SK-N-MC (cell line): ENCODE measurements at regions not wholly inside any gene's neighbourhood (a gene's known extent, or its start where the extent isn't known, plus 50 kb on each side); places are given as distances from the start of the nearest gene placed in this dataset.

Experiments used
- EZH2 ChIP-seq: fragments of 200-600 bp; sonication (generic); IDR thresholded peaks from one replicate; pipeline ENCODE4 v1.6.1; 2017; ENCODE audit warnings: antibody characterized with exemption
- FOXP2 ChIP-seq: optimal IDR thresholded peaks from 2 replicates; pipeline ENCODE3; 2011; ENCODE audit warnings: mild to moderate bottlenecking, moderate library complexity; ENCODE audit not compliant: insufficient read depth; ENCODE audit errors: extremely low read length, control extremely low read depth
- POLR2AphosphoS5 ChIP-seq: IDR thresholded peaks from 2 replicates; pipeline ENCODE4 v1.6.1; 2012; ENCODE audit warnings: mild to moderate bottlenecking, low read depth, low read length, borderline replicate concordance

GRCh38 chr4:8773124-8773931 lies 98.3 kb downstream of the HMX1 start:
- no peak for TF ChIP-seq POLR2AphosphoS5
- no peak for TF ChIP-seq EZH2
- TF ChIP-seq FOXP2: no peak
